Stimulated activated CD8-positive, alpha-beta memory T cell treated with anti-CD3 and anti-CD28 coated beads, Interleukin-12 subunit alpha, Interleukin-12 subunit beta, amount 100 ng/mL, for 1 hour (primary cell): ENCODE measurements at regions not wholly inside any gene's neighbourhood (a gene's known extent, or its start where the extent isn't known, plus 50 kb on each side); places are given as distances from the start of the nearest gene placed in this dataset.

ENCODE experiments used
- DNase-seq: peaks from one replicate; pipeline ENCODE4 v3.0.0-alpha.2; 2020; ENCODE audit warnings: low read depth

DNA sequence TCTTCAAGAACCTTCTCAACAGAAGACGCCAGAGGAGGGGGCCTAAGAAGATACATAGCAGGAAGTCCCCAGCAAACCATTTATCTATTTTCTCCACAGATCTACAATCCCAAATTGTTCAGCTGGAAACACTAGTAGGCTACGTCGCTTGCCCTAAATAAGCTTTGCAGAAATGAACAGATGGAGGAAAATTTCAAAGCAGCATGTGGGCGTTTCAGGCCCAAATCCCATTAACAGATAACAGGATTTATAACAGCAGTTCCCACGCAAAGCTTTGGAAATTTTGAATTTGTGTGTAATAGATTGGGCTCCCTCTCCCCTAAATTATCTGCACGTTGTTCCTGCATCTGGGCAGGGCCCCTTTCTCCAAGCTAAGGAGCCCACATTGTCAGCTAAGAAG is 60.6 kb upstream of the FRMD4A start:
- DNase-seq = no peak

DNA sequence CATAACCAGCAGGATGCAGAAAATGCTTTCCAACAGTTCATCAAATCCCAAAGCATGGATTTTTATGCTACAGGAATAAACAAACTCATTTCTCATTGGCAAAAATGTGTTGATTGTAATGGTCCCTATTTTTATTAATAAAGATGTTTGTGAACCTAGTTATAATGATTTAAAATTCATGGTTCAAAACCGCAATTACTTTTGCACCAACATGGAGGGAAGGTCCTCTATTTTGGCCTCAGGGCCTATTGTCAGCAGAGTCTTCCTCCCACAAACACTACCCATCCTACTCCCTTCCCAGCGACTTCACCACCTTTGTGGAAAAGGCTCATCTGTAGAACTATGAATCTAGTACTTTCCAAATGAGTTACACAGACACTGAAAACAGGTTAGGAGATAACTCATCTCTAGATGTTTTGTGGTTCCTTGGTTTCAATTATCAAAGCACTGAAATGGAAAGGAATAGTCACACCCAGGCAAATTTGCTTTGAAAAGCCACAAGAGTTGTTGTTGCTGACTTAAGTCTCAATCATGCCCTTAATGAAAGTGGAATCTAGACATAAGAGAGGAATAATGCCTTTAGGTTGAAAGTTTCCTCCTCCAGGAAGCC is 59.4 kb upstream of the FRMD4A start:
- DNase-seq = no peak

- DNase-seq = no peak
Measured at GRCh38 chr10:14385596-14386593, 55.2 kb upstream of the FRMD4A start.

DNA sequence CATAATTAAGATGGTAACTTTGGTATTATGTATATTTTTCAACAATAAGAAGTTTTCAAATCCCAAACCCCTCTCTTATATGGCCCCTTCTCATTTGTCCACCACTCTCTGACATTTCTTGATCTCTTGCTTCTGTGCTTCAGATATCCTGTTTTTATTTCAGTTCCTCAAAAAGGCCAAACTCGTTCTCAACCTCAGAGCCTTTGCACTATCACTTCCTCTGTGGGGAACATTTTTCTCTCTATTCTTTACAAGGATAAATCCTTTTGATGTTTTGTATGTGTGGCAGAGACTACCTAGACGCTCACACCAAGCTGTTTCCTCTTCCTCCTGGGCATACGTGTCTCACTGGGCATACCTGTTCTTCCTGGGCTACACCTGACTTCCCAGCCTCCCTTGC is 54.2 kb upstream of the FRMD4A start:
- no peak for DNase-seq

DNA sequence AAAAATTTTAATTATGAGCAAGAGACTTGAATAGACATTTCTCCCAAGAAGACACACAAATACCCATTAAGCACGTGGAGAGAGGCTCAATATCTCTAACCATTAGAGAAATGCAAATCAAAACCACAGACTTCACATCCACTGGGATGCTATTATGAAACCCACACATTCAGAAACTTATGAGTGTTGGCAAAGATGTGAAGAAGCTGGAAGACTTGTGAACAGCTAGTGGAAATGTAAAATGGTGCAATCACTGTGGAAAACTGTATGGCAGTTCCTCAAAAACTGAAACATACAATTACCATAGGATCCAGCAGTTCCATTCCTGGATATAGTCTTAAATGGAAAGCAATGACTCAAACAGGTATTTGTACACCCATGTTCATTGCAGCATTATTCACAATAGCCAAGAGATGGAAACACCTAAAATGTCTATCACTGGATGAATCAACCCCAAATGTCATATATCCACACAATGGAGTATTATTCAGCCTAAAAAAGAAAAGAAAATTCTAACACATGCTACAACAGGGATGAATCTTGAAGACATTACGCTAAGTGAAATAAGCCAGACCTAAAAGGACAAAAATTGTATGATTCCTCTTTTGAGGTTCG is 53.5 kb upstream of the FRMD4A start:
- no peak for DNase-seq

DNA sequence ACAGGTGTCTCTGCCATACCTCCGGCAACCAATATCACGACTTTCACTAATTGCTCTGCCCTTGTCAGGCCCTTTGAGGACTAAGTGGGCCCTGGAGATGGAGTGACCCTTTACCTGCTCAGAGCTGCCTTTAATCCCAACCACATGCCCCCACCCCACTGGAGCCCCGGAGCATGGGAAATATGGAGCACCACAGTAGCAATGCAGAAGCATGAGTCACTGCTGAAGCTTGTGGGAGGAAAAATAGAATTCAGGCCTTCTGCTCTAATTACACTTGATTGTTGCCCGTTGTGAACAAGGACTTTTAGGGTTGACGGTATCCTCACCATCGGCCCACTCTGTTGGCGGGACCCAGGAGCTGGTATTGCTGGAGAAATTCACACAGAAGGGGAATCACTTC is 52.5 kb upstream of the FRMD4A start:
- DNase-seq = no peak

GRCh38 chr10:14382531-14382930 is 51.8 kb upstream of the FRMD4A start:
- no peak for DNase-seq

GRCh38 chr10:14382022-14382421 is 51.3 kb upstream of the FRMD4A start:
- peak; percentile 9 for DNase-seq

GRCh38 chr10:14381475-14381874 is 50.8 kb upstream of the FRMD4A start:
- no peak for DNase-seq

GRCh38 chr10:14380746-14381145 is 50.0 kb upstream of the FRMD4A start:
- DNase-seq = no peak
